ENCODE measurements at regions not wholly inside any gene's neighbourhood (a gene's known extent, or its start where the extent isn't known, plus 50 kb on each side); places are given as distances from the start of the nearest gene placed in this dataset.

- no peak overlapping the region for H2AFZ ChIP-seq (ENCODE audit: low read depth, low read length)
- no peak overlapping the region for H3K9ac ChIP-seq (ENCODE audit: low read depth, low read length)
- no peaks in the 10 kb centered on the region for H3K79me2 ChIP-seq (ENCODE audit: insufficient read depth, low read length)
- peaks cover 1% of the 10 kb centered on the region for H3K9me3 ChIP-seq (ENCODE audit: insufficient read depth, low read length, severe bottlenecking)
- ATAC-seq (ENCODE audit: insufficient read depth, low read depth) (no peak), DNase-seq (no peak)
- H3K27ac ChIP-seq (ENCODE audit: low read length), result no peak overlapping the region
- TF ChIP-seq, protein P1, sequence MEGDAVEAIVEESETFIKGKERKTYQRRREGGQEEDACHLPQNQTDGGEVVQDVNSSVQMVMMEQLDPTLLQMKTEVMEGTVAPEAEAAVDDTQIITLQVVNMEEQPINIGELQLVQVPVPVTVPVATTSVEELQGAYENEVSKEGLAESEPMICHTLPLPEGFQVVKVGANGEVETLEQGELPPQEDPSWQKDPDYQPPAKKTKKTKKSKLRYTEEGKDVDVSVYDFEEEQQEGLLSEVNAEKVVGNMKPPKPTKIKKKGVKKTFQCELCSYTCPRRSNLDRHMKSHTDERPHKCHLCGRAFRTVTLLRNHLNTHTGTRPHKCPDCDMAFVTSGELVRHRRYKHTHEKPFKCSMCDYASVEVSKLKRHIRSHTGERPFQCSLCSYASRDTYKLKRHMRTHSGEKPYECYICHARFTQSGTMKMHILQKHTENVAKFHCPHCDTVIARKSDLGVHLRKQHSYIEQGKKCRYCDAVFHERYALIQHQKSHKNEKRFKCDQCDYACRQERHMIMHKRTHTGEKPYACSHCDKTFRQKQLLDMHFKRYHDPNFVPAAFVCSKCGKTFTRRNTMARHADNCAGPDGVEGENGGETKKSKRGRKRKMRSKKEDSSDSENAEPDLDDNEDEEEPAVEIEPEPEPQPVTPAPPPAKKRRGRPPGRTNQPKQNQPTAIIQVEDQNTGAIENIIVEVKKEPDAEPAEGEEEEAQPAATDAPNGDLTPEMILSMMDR (IDR thresholded peaks at IDR 0.05; ENCODE audit: borderline replicate concordance, extremely low read depth, low read length, poor library complexity, severe bottlenecking), result no peak
- no peak for TF ChIP-seq EZH2 (IDR thresholded peaks at IDR 0.05; ENCODE audit: borderline replicate concordance, low read depth, low read length, severe bottlenecking)
- no peaks in the 10 kb centered on the region for H3K4me1 ChIP-seq (ENCODE audit: insufficient read depth, low read length)
- no peaks in the 10 kb centered on the region for H3K27me3 ChIP-seq (ENCODE audit: insufficient read depth, low read length, poor library complexity)
- H4K20me1 ChIP-seq (ENCODE audit: insufficient read depth, low read length), result no peaks in the 10 kb centered on the region
- H3K4me3 ChIP-seq (ENCODE audit: low read depth in 1 of 2, low read length in 2 of 2), result no peak overlapping the region
- no peaks in the 10 kb centered on the region for H3K36me3 ChIP-seq (ENCODE audit: insufficient read depth, low read length)
- H3K4me2 ChIP-seq (ENCODE audit: insufficient read depth, low read length), result no peak overlapping the region
Measured at GRCh38 chr15:72887376-72887775, 103.8 kb upstream of the ADPGK start.

GRCh38 chr15:72884311-72884710 lies 100.8 kb upstream of the ADPGK start:
- H2AFZ ChIP-seq (ENCODE audit: low read depth, low read length), result no peak overlapping the region
- no peaks in the 10 kb centered on the region for H3K36me3 ChIP-seq (ENCODE audit: insufficient read depth, low read length)
- DNase-seq (no peak), ATAC-seq (ENCODE audit: insufficient read depth, low read depth) (no peak)
- no peaks in the 10 kb centered on the region for H3K27me3 ChIP-seq (ENCODE audit: insufficient read depth, low read length, poor library complexity)
- H3K4me1 ChIP-seq (ENCODE audit: insufficient read depth, low read length), result no peaks in the 10 kb centered on the region
- H3K4me3 ChIP-seq (ENCODE audit: low read depth in 1 of 2, low read length in 2 of 2), result no peak overlapping the region
- no peak overlapping the region for H3K9ac ChIP-seq (ENCODE audit: low read depth, low read length)
- H3K4me2 ChIP-seq (ENCODE audit: insufficient read depth, low read length), result no peak overlapping the region
- H3K27ac ChIP-seq (ENCODE audit: low read length), result no peak overlapping the region
- peaks cover 9% of the 10 kb centered on the region for H3K9me3 ChIP-seq (ENCODE audit: insufficient read depth, low read length, severe bottlenecking)
- TF ChIP-seq, protein P1 (IDR thresholded peaks at IDR 0.05; ENCODE audit: borderline replicate concordance, extremely low read depth, low read length, poor library complexity, severe bottlenecking), result no peak
- no peak for TF ChIP-seq EZH2 (IDR thresholded peaks at IDR 0.05; ENCODE audit: borderline replicate concordance, low read depth, low read length, severe bottlenecking)
- H4K20me1 ChIP-seq (ENCODE audit: insufficient read depth, low read length), result no peaks in the 10 kb centered on the region
- no peaks in the 10 kb centered on the region for H3K79me2 ChIP-seq (ENCODE audit: insufficient read depth, low read length)

- no peak for DNase-seq
- TF ChIP-seq, protein P1 (IDR thresholded peaks at IDR 0.05; ENCODE audit: borderline replicate concordance, extremely low read depth, low read length, poor library complexity, severe bottlenecking), result no peak
- no peak for TF ChIP-seq EZH2 (IDR thresholded peaks at IDR 0.05; ENCODE audit: borderline replicate concordance, low read depth, low read length, severe bottlenecking)
- H4K20me1 ChIP-seq (ENCODE audit: insufficient read depth, low read length), result no peaks in the 10 kb centered on the region
- H3K79me2 ChIP-seq (ENCODE audit: insufficient read depth, low read length), result no peaks in the 10 kb centered on the region
- no peak overlapping the region for H3K4me2 ChIP-seq (ENCODE audit: insufficient read depth, low read length)
- H2AFZ ChIP-seq (ENCODE audit: low read depth, low read length), result no peak overlapping the region
- no peak overlapping the region for H3K9ac ChIP-seq (ENCODE audit: low read depth, low read length)
- H3K36me3 ChIP-seq (ENCODE audit: insufficient read depth, low read length), result no peaks in the 10 kb centered on the region
- no peak overlapping the region for H3K27ac ChIP-seq (ENCODE audit: low read length)
- H3K9me3 ChIP-seq (ENCODE audit: insufficient read depth, low read length, severe bottlenecking), result no peaks in the 10 kb centered on the region
- peaks cover 5% of the 10 kb centered on the region for H3K27me3 ChIP-seq (ENCODE audit: insufficient read depth, low read length, poor library complexity)
- H3K4me3 ChIP-seq (ENCODE audit: low read depth in 1 of 2, low read length in 2 of 2), result no peak overlapping the region
- H3K4me1 ChIP-seq (ENCODE audit: insufficient read depth, low read length), result no peaks in the 10 kb centered on the region
- ATAC-seq (ENCODE audit: insufficient read depth, low read depth), result no peak
Measured at GRCh38 chr15:72873379-72874233, 90.0 kb upstream of the ADPGK start.
